Gastrocnemius medialis (tissue), 4 donors: ENCODE measurements at regions not wholly inside any gene's neighbourhood (a gene's known extent, or its start where the extent isn't known, plus 50 kb on each side); places are given as distances from the start of the nearest gene placed in this dataset.
"Not testable (repeated sequence)": the region's sequence is repeated elsewhere in the genome, so short reads cannot be mapped to it uniquely, and the experiment has no call there.

ENCODE experiments used
- POLR2A ChIP-seq, 2 donors: fragments of 450-650 bp; IDR thresholded peaks; one replicate each; pipeline ENCODE4 v1.6.1; 2017; ENCODE audit warnings: antibody characterized with exemption in 2 of 2, mild to moderate bottlenecking in 2 of 2, moderate library complexity in 2 of 2
- TF ChIP-seq, protein P1 (sequence below), 5 experiments: fragments of 450-650 bp in 3 of 5; fragments of 200-600 bp in 2 of 5; sonication (generic) in 2 of 5; IDR thresholded peaks in 4 of 5; conservative IDR thresholded peaks in 1 of 5; 1 replicate in 4 of 5; 2 replicates in 1 of 5; pipeline ENCODE4 v1.5.1; 2016 to 2019; ENCODE audit warnings: antibody characterized with exemption in 5 of 5, mild to moderate bottlenecking in 3 of 5, moderate library complexity in 3 of 5

DNA sequence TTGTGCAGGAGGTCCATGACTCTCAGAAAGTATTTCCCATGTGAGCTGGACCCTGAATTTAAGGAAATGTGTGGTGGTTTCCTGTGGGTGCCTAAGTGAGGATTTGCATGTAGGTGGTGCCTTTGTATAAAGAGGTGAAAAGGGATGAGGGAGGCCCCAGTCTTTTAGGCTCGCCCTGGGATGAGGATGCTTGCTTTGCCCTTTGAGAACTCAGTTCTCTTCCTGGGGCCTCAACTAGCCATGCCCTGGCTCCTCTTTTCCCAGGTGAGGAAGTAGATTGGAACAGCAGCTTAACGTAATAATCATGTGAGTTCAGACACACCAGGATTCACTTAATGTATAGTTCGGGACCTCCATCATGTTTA is 486.0 kb downstream of the TMEM121 start:
- TF ChIP-seq POLR2A (IDR thresholded peaks at IDR 0.05) = not testable (repeated sequence)
- TF ChIP-seq, protein P1, sequence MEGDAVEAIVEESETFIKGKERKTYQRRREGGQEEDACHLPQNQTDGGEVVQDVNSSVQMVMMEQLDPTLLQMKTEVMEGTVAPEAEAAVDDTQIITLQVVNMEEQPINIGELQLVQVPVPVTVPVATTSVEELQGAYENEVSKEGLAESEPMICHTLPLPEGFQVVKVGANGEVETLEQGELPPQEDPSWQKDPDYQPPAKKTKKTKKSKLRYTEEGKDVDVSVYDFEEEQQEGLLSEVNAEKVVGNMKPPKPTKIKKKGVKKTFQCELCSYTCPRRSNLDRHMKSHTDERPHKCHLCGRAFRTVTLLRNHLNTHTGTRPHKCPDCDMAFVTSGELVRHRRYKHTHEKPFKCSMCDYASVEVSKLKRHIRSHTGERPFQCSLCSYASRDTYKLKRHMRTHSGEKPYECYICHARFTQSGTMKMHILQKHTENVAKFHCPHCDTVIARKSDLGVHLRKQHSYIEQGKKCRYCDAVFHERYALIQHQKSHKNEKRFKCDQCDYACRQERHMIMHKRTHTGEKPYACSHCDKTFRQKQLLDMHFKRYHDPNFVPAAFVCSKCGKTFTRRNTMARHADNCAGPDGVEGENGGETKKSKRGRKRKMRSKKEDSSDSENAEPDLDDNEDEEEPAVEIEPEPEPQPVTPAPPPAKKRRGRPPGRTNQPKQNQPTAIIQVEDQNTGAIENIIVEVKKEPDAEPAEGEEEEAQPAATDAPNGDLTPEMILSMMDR (IDR thresholded peaks at IDR 0.05 in 4 of 5, conservative IDR thresholded peaks at IDR 0.05 in 1 of 5) = not testable (repeated sequence)
